ENCODE measurements at regions not wholly inside any gene's neighbourhood (a gene's known extent, or its start where the extent isn't known, plus 50 kb on each side); places are given as distances from the start of the nearest gene placed in this dataset.

DNA sequence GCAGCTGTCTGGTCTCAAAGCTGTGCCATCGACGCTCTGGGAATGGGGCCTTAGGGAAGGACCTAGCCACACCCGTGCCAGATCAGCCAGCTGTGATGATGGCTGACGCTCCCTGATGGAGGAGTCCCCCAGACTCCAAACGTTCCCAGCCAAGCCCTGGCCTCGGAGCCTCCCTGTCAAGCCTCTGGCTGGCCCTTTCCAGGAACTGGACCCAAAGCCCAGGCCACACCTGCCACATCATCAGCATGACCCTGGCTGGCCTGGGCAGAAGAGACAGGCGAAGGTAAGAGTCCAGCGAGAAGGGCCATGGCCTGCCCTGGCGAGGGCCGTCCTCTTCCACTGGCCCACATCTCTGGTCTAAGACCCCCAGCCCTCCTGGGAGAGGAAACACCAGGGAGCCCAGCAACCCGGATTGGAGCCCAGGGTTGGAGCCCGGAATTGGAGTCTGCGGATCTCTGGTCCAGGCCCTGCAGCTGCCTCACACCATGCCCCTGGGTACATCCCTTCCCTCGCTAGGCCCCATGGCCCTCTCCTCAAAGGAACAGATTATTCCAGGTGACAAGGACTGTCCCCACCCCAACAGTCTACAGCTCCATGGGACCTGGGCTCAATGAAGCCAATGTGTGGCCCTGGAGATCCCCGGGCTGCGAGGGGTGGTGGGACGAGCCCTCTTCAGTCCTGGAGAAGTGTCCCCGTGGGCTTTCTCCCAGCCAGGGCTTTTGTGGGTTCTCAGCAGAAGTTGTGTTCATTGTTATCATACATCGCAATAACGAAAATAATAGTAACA is 105.1 kb upstream of the TNRC6C start:
- DNase-seq (ENCODE audit: low read depth): no peak
- Histone ChIP-seq H3K9me3 (ENCODE audit: control insufficient read depth, low read length) (no peaks in the 10 kb centered on the region), H3K4me3 (ENCODE audit: low read length) (no peak overlapping the region), H3K27me3 (replicated peaks; ENCODE audit: control insufficient read depth, insufficient read depth, low read length) (peaks cover 41% of the 10 kb centered on the region), H3K4me1 (ENCODE audit: control insufficient read depth, insufficient read depth, low read length) (no peaks in the 10 kb centered on the region), H3K36me3 (ENCODE audit: control insufficient read depth, insufficient read depth, low read length, severe bottlenecking) (no peaks in the 10 kb centered on the region), H3K9ac (ENCODE audit: low read length) (no peak overlapping the region)

DNA sequence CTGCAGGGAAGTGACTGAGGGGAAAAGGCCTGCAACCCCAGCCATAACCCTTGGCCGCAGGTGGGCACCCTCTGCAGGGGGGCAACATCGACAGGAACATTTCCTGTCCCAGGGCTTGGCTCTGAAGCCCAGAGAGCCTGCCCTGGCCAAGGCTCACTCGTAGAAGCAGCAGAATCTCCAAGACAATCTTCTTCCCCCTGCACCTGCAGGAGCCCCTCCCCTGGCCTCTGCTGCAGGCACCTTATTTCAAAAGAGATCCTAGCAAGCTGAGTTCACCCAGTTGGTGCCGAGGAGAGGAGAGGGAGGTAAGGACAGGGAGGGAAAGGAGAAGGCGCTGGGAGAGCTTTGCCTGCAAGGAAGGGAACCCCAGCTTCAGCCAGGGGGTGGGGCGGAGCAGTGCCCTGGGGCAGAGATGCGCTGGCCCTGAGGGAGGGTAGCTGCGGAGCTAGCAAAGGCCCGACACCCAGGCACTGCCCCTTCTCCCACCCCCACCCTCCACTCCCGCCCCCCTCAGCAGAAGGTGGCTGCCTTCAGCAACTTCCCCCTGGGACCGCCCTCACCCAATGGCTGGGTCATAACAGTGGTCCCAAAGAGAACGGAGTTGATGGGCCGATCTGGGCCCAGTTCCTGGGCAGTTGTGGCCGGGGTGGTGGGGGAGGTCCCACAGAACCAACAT is 104.3 kb upstream of the TNRC6C start:
- H3K27me3 ChIP-seq (replicated peaks; ENCODE audit: control insufficient read depth, insufficient read depth, low read length): peaks cover 47% of the 10 kb centered on the region
- H3K9me3 ChIP-seq (ENCODE audit: control insufficient read depth, low read length): no peaks in the 10 kb centered on the region
- H3K9ac ChIP-seq (ENCODE audit: low read length): no peak overlapping the region
- no peak overlapping the region for H3K4me3 ChIP-seq (ENCODE audit: low read length)
- H3K36me3 ChIP-seq (ENCODE audit: control insufficient read depth, insufficient read depth, low read length, severe bottlenecking): no peaks in the 10 kb centered on the region
- no peak for DNase-seq (ENCODE audit: low read depth)
- H3K4me1 ChIP-seq (ENCODE audit: control insufficient read depth, insufficient read depth, low read length): no peaks in the 10 kb centered on the region

DNA sequence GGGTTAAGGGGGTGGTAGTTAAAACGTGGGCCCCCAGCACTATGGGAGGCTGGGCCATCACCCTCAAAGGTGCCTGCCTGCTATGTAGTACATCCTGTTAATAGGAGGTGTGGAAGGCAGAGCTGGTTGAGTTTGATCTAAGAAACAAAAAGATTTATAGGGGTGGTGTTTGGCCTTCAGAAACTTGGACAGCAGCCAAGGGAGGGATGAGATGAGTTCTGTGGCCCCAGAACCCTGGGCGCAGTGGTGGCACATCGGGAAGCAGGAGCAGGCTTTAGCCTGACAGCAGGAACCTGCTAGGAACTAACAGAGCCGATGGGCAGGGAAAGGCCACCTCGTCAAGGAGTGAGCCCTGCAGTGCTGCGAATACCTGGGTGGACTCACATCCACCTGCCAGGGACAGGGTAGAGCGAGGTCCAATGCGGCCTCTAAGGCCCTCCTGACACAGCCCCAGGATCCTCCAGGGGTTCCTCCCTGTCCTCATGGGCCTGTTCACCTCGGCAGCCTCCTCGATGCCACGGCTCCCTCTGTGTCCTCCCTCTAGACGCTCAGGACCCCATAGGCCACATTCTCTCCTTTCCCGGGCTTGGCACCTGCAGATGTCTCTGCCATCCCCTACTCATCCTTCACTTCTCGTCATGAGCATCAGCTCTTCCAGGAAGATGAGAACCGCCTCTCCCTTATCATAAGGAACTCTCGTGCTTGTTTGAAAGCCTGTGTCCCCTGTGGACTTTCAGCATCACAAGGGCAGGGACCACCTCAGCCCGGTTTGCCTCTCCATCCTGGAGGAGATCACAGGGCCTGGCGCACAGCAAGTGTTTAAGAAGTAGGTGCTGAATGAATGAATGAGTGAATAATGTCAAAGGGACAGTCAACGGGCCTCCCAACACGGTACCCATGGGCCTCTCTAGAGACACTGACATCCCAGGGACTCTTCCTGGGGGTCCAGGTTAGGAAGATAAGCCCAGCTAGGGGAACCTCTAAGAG is 103.5 kb upstream of the TNRC6C start:
- Histone ChIP-seq H3K27me3 (replicated peaks; ENCODE audit: control insufficient read depth, insufficient read depth, low read length) (peaks cover 48% of the 10 kb centered on the region), H3K36me3 (ENCODE audit: control insufficient read depth, insufficient read depth, low read length, severe bottlenecking) (no peaks in the 10 kb centered on the region)
- DNase-seq (ENCODE audit: low read depth): no peak

DNA sequence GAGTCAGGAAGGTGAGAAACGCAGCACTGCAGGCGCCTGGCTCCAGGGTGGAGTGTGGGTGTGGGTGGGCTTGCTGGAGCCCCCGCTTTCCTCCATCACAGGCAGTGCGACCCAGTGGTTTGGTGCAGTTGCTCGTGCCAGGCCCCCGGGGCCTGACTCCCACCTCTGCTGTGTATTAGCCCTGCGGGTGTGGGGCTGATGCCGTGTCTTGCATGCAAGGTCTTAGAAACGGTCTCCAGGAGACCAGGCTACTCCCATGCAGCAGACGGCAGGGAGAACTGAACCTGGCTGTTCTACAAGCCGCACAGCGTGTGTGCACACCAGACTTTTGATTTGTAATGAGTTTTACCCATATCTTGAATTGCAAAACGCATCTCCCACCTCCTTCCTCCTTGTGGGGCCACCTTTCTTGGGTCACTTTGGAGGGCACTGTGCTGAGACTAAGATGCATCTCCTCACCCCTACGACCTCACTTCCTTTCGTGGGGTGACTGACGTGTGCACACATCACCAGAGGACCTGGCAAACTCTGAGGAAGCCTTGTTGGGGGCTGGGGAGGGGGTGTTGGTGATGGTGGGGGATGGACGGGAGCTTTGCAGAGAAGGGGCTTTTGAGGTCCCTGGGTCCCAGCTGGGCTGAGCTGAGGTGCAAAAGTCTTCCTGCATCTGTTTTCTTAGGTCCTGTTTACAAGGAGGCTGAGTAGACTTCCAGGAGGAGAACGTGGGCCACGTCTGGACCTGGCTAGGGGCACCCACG is 101.8 kb upstream of the TNRC6C start:
- H3K4me3 ChIP-seq (ENCODE audit: low read length): no peak overlapping the region
- H3K9me3 ChIP-seq (ENCODE audit: control insufficient read depth, low read length): no peaks in the 10 kb centered on the region
- no peaks in the 10 kb centered on the region for H3K4me1 ChIP-seq (ENCODE audit: control insufficient read depth, insufficient read depth, low read length)
- peaks cover 54% of the 10 kb centered on the region for H3K27me3 ChIP-seq (replicated peaks; ENCODE audit: control insufficient read depth, insufficient read depth, low read length)
- no peak for DNase-seq (ENCODE audit: low read depth)
- no peaks in the 10 kb centered on the region for H3K36me3 ChIP-seq (ENCODE audit: control insufficient read depth, insufficient read depth, low read length, severe bottlenecking)
- no peak overlapping the region for H3K9ac ChIP-seq (ENCODE audit: low read length)

More for the DNA sequence above, 103.5 kb upstream of the TNRC6C start:
- no peak overlapping the region for H3K9ac ChIP-seq (ENCODE audit: low read length)
- H3K9me3 ChIP-seq (ENCODE audit: control insufficient read depth, low read length): no peaks in the 10 kb centered on the region
- no peak overlapping the region for H3K4me3 ChIP-seq (ENCODE audit: low read length)
- H3K4me1 ChIP-seq (ENCODE audit: control insufficient read depth, insufficient read depth, low read length): no peaks in the 10 kb centered on the region

DNA sequence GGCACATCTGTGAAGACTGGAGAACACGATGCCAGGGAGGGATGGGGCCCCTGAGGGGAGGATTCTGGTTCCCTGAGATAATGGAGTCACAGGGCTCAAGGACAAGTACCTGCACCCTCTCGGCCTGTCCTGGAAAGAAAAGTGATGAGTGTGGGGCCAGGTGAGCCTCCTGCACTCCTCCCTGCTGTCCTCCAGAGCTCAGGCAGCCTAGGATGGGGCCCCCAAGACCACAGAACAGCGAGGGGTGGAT is 101.3 kb upstream of the TNRC6C start:
- Histone ChIP-seq H3K27me3 (replicated peaks; ENCODE audit: control insufficient read depth, insufficient read depth, low read length) (peaks cover 49% of the 10 kb centered on the region), H3K9me3 (ENCODE audit: control insufficient read depth, low read length) (no peaks in the 10 kb centered on the region), H3K4me3 (ENCODE audit: low read length) (no peak overlapping the region), H3K4me1 (ENCODE audit: control insufficient read depth, insufficient read depth, low read length) (no peaks in the 10 kb centered on the region), H3K36me3 (ENCODE audit: control insufficient read depth, insufficient read depth, low read length, severe bottlenecking) (no peaks in the 10 kb centered on the region), H3K9ac (ENCODE audit: low read length) (no peak overlapping the region)
- DNase-seq (ENCODE audit: low read depth): no peak

DNA sequence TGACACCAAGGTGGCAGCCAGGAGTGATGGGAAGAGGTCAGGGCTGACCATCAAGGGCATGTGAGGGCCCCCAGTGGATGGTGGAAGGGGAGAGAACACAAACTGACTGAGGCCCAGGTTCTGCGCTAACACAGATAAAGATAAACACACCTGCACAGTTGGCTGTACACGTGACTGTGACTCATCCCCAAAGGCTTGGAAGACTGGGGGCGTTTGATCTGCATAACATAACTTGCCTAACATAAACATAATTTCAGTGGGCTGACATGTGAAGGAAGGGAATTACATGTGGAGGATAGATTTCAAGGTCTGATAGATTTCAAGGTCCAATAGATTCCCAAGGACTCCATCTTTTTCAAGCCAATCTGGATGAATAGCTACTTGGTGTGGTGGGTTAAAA is 100.9 kb upstream of the TNRC6C start:
- H3K4me3 ChIP-seq (ENCODE audit: low read length): no peak overlapping the region
- no peak overlapping the region for H3K9ac ChIP-seq (ENCODE audit: low read length)
- no peak for DNase-seq (ENCODE audit: low read depth)
- H3K9me3 ChIP-seq (ENCODE audit: control insufficient read depth, low read length): no peaks in the 10 kb centered on the region
- H3K27me3 ChIP-seq (replicated peaks; ENCODE audit: control insufficient read depth, insufficient read depth, low read length): peaks cover 49% of the 10 kb centered on the region
- no peaks in the 10 kb centered on the region for H3K36me3 ChIP-seq (ENCODE audit: control insufficient read depth, insufficient read depth, low read length, severe bottlenecking)
- H3K4me1 ChIP-seq (ENCODE audit: control insufficient read depth, insufficient read depth, low read length): no peaks in the 10 kb centered on the region

DNA sequence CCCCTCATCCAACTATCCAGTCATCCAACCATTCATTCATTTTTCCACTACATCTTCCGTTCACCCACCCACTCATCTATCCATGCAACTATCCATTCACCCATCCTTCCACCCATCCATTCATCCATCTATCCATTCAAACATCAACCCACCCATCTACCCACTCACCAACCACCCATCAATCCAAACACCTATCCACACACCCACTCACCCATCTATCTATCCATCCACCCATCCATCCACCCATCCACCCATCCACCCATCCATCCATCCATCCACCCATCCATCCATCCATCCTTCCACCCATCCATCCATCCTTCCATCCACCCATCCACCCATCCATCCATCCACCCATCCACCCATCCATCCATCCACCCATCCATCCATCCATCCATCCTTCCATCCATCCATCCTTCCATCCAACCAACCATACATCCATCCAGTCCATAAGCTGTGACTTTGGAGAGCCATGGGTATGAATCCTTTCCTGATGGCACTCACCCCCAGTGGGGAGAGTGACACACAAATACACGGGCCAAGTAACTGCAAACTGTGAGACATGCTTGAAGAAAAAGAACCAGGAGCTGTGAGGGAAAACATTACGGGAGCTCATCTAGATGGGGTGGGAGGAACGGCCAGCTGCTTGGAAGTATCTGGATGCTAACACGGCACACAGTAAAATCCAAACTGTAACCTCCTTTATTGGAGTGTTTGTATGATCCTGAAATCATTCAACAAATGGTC is 100.0 kb upstream of the TNRC6C start:
- peaks cover under 1% of the 10 kb centered on the region for H3K4me1 ChIP-seq (ENCODE audit: control insufficient read depth, insufficient read depth, low read length)
- no peaks in the 10 kb centered on the region for H3K36me3 ChIP-seq (ENCODE audit: control insufficient read depth, insufficient read depth, low read length, severe bottlenecking)
- no peak overlapping the region for H3K9ac ChIP-seq (ENCODE audit: low read length)
- H3K27me3 ChIP-seq (replicated peaks; ENCODE audit: control insufficient read depth, insufficient read depth, low read length): peaks cover 43% of the 10 kb centered on the region
- DNase-seq (ENCODE audit: low read depth): no peak
- no peaks in the 10 kb centered on the region for H3K9me3 ChIP-seq (ENCODE audit: control insufficient read depth, low read length)
- H3K4me3 ChIP-seq (ENCODE audit: low read length): no peak overlapping the region

DNA sequence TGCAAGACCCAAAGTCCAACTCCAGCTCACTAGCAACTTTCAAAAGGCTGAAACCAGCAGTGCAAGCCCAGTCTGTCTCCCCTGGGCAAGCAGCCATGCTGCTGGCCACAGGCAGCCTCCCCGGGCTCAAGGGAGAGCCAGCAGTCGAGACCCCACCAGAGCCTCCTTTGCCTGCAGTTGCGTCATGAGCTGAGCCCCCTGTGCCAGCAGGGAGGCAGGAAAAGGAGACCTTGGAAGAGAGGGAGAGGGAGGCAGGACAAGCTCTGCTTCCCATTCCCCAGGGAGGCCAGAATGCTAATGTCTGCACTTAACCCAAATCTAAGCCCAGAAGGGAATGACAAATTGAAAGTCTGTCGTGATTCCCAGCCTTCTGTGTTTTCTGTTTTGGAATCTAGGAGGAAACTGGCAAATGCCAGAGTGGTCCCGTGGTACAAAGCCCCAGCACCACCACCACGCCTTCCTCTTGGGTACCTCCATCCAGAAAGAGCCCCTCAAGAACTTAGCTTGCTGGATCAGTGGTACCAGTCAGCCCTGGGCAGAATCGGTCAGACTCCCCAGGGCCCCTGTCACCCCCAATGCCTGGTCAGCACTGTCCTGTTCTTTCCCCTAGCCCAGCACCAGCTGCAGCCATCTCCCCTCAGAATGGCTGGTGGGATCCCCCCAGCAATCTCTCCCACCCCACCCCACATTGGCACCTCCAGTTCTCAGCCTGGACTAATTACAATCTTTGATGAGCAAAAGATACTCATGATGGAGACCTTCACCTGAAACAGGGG is 99.3 kb upstream of the TNRC6C start:
- DNase-seq (ENCODE audit: low read depth): no peak
- Histone ChIP-seq H3K9me3 (ENCODE audit: control insufficient read depth, low read length) (no peaks in the 10 kb centered on the region), H3K36me3 (ENCODE audit: control insufficient read depth, insufficient read depth, low read length, severe bottlenecking) (no peaks in the 10 kb centered on the region), H3K4me1 (ENCODE audit: control insufficient read depth, insufficient read depth, low read length) (peaks cover 8% of the 10 kb centered on the region), H3K9ac (ENCODE audit: low read length) (no peak overlapping the region), H3K4me3 (ENCODE audit: low read length) (no peak overlapping the region), H3K27me3 (replicated peaks; ENCODE audit: control insufficient read depth, insufficient read depth, low read length) (peaks cover 35% of the 10 kb centered on the region)

DNA sequence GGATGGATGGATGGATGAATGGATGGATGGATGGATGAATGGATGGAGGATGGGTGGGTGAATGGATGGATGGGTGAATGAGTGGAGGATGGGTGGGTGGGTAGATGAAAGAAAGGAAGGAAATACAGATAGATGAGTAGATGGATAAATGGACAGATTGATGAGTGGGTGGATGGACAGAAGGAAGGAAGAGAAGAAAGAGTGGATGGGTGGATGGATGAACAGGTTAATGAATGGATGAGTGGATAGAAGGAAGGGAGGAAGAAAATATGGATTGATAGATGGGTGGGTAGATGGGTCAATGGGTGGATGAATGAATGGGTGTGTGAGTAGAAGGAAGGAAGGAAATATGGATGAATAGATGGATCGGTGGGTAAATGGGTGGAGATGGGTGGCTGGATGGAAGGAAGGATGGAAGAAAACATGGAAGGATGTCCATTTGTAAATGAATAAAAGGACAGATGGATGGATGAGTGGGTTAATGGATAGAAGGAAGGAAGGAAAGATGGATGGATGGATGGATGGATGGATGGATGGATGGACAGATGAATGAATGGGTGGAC is 97.3 kb upstream of the TNRC6C start:
- Histone ChIP-seq H3K27me3 (replicated peaks; ENCODE audit: control insufficient read depth, insufficient read depth, low read length) (peaks cover 27% of the 10 kb centered on the region), H3K9me3 (ENCODE audit: control insufficient read depth, low read length) (no peaks in the 10 kb centered on the region), H3K9ac (ENCODE audit: low read length) (no peak overlapping the region), H3K4me3 (ENCODE audit: low read length) (no peak overlapping the region), H3K4me1 (ENCODE audit: control insufficient read depth, insufficient read depth, low read length) (peaks cover 19% of the 10 kb centered on the region), H3K36me3 (ENCODE audit: control insufficient read depth, insufficient read depth, low read length, severe bottlenecking) (no peaks in the 10 kb centered on the region)
- DNase-seq (ENCODE audit: low read depth): no peak

Measured in adipocyte (in vitro differentiated cells).